ENCODE measurements at regions not wholly inside any gene's neighbourhood (a gene's known extent, or its start where the extent isn't known, plus 50 kb on each side); places are given as distances from the start of the nearest gene placed in this dataset.

GRCh38 chr2:45337481-45337880, 273.6 kb downstream of the SRBD1 start:
- DNase-seq (ENCODE audit: extremely low spot score, insufficient read length, low read depth) (no peak), FAIRE-seq (no peak)

GRCh38 chr2:45334205-45334604, 276.9 kb downstream of the SRBD1 start:
- DNase-seq (ENCODE audit: extremely low spot score, insufficient read length, low read depth) = no peak
- no peak for FAIRE-seq

- FAIRE-seq (no peak), DNase-seq (ENCODE audit: extremely low spot score, insufficient read length, low read depth) (no peak)
These were observed 278.5 kb downstream of the SRBD1 start for GRCh38 chr2:45332567-45332966.

DNA sequence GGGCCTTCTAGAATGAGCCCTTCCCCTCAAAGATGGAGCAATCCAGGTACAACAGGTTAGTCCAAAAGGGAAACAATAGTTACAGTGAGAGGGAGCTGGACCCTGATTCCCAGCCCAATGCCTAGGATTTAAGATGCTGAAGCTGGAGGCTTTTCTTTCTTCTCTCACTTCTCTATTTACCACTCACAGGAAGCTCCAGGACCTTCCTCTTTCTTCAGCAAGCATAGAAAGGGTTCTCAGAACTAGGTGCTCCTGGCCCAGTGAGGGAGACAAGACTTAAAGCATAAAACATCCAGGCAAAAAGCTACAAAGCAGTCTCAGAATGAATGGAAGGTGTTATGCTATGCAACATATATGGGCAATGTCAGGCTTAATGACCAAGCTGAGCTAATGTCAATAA, 279.0 kb downstream of the SRBD1 start:
- FAIRE-seq (no peak), DNase-seq (ENCODE audit: extremely low spot score, insufficient read length, low read depth) (no peak)

GRCh38 chr2:45331410-45331786, 279.7 kb downstream of the SRBD1 start:
- no peak for DNase-seq (ENCODE audit: extremely low spot score, insufficient read length, low read depth)
- no peak for FAIRE-seq

GRCh38 chr2:45330637-45331409, 280.2 kb downstream of the SRBD1 start:
- no peak for FAIRE-seq
- no peak for DNase-seq (ENCODE audit: extremely low spot score, insufficient read length, low read depth)

- DNase-seq (ENCODE audit: extremely low spot score, insufficient read length, low read depth) (no peak), FAIRE-seq (no peak)
These were observed 281.0 kb downstream of the SRBD1 start for GRCh38 chr2:45330108-45330507.

DNA sequence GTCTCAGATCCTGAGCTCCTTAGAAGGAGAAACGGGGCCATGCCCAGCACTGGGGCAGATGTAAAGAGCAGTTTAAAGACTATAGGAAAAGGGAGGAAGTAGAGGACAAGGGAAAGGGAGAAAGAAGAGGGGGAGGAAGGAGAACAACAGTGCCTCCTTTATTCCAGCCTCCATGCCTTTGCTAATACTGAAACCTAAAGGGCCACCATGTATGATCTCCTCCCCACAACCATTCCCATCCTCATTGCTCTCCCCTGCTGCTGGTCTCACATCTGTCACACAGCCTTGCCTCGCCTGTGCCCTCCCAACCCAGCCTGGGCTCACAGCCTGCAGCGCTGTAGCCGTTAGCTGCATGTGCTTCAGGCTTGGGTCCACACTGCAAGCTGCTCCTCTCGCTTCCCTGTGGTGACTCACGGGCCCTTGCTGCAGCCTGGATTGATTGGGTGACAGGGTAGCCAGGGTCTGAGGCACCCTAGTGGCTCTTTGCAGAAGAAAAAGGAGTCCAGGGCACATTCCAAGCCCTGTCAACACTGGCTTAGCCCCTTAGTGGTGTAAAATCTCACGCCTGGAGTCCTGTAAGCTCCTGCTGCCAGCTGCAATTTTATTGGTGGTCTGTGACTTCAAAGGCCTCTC, 281.9 kb downstream of the SRBD1 start:
- no peak for FAIRE-seq
- DNase-seq (ENCODE audit: extremely low spot score, insufficient read length, low read depth) = no peak

DNA sequence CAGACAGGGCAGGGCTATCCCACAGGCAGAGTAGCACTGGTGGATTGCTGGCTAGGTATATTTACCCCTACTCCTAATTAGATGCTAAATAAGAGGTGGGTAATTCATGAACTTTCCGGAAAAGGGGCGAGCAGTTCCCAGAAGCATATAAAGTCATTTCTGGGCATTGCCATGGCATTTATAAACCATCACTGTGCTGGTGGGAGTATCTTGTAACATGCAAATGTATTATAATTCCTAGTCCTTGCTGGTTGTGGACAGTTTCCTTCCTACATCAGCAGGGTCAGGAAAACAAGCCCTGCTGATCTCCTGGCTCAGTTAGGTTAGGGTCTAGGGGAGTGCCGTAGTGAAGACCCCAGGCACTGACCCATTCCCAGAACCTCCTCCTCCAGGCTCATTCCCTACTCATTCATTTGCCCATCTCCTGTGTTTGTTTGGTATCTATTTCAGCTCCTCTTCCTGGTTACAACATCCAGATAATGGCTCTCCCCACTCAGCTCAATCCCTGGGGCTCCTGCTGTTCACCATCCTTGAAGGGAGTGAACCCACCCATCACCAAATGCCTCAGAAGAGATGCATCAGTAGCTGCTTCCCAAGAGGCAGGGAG, 282.7 kb downstream of the SRBD1 start:
- DNase-seq (ENCODE audit: extremely low spot score, insufficient read length, low read depth) (no peak), FAIRE-seq (no peak)

DNA sequence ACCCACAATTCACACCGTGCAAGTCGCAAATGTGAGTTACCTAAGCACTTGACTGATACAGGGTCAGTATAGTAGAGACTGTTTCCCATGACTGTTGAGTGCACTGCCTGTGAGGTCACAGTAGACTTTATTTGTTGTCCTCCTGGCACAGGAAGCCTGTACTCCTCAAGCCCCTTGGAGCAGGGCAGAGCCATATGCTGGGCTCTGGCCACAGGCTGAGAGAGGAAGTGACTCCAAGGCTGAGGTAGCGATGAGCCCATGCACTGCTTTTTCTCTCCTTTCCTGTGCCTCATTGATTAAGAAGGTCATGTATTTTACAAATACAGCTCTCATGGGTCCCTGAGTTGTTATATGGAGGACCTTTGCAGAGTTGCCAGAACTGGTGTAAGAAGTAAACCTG, 287.7 kb downstream of the SRBD1 start:
- FAIRE-seq (no peak), DNase-seq (ENCODE audit: extremely low spot score, insufficient read length, low read depth) (no peak)

DNA sequence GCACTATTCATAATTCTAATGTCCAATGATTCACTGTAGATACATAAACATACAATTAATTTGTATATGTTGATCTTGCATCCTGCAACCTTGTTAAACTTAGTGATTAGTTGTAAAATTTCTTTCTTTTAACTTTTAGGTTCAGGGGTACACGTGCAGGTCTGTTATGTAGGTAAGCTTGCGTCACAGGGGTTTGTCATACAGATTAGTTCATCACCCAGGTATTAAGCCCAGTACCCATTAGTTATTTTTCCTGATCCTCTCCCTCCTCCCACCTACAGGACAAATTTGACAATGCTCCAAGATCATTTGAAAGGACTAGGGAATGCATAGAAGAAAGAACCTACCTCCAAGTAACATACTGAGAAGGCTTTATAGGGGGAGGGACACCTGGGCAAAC, 290.1 kb downstream of the SRBD1 start:
- FAIRE-seq = no peak

DNA sequence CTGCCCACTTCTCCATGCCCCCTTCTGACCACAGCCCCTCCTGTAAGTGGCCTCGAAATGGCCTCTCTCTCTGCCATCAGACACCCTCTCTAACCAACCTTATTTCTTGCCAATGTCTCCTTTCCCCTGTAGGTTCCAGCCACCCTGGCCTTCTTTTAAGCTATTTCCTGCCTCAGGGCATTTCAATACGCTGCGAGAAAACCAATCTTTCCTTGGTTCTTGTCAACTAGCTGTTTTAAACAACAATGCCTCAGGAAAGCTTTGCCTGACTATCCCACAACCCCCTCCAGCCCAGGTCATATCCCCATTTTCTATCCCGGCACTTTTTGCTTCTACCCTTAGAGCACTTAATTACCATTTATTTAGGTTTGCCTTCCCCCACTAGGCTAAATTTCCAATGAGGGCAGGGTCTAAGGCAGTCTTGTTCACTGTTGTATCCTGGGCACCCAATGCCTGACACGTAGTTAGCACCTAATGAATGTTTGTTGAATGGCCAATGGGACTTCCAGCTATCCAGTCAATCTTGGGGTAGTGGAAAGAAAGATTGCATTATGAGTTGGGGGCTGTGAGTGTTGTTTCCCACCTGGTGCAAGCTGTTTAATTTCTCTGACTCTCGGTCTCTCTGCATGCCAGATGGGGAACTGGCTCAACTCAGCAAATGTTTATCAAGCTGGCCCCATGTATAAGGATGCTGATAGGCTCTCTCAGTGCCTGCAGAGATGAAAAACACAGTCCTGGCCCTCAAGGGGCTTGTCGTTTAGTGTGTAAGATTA, 291.2 kb downstream of the SRBD1 start:
- DNase-seq (ENCODE audit: extremely low spot score, insufficient read length, low read depth) = no peak
- FAIRE-seq = no peak

More for the DNA sequence above, 290.1 kb downstream of the SRBD1 start:
- no peak for DNase-seq (ENCODE audit: extremely low spot score, insufficient read length, low read depth)

- DNase-seq (ENCODE audit: extremely low spot score, insufficient read length, low read depth) = no peak
- no peak for FAIRE-seq
These were observed 292.4 kb downstream of the SRBD1 start for GRCh38 chr2:45318686-45319085.

GRCh38 chr2:45316576-45317338, 294.3 kb downstream of the SRBD1 start:
- FAIRE-seq (no peak), DNase-seq (ENCODE audit: extremely low spot score, insufficient read length, low read depth) (no peak)

- no peak for FAIRE-seq
- DNase-seq (ENCODE audit: extremely low spot score, insufficient read length, low read depth) = no peak
These were observed 295.2 kb downstream of the SRBD1 start for GRCh38 chr2:45315861-45316260.

DNA sequence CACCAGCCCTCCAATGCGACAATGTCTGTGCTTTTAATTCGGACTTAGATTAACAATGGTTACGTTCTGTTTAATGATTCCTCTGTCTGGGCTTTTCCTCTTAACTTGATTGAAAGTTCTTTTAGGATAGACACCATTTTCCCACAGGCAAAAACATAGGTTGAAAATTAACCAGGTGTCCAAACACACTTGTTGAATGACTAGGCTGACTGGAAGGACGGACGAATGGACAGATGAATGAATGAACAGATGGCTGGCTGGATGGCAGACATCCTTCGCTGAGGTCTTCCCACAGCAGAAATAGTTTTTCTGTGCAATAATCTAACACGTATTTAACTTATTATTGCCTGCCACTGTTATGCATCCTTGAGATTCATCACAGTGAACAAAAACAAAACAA, 298.8 kb downstream of the SRBD1 start:
- no peak for FAIRE-seq

GRCh38 chr2:45311559-45311958, 299.5 kb downstream of the SRBD1 start:
- DNase-seq (ENCODE audit: extremely low spot score, insufficient read length, low read depth) = no peak
- no peak for FAIRE-seq

More for the DNA sequence above, 298.8 kb downstream of the SRBD1 start:
- DNase-seq (ENCODE audit: extremely low spot score, insufficient read length, low read depth) = no peak

DNA sequence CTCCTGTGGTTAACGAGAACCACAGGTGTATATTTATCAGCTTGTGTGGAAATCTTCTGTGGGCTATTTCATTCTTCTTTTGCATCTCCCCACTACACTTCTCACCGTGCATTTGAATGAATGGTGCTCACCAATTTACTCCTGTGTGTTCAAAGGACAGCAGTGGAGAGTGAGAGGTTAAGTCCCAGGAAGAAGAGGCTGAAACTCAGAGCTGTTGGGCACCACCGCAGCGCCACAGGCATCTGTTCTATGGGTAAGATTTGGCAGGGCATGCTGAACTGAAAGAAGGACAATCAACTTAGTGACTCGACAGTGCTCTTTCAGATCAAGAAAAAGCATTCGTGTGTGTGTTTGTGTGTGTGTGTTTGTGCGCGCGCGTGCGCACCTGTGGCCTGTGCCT, 297.9 kb upstream of the SIX2 start:
- no peak for FAIRE-seq
- no peak for DNase-seq (ENCODE audit: extremely low spot score, insufficient read length, low read depth)

GRCh38 chr2:45305599-45305998, 296.3 kb upstream of the SIX2 start:
- DNase-seq (ENCODE audit: extremely low spot score, insufficient read length, low read depth) = no peak
- FAIRE-seq = no peak

Data from GM18507 (cell line).